OCI-LY1 (cell line): ENCODE measurements at regions not wholly inside any gene's neighbourhood (a gene's known extent, or its start where the extent isn't known, plus 50 kb on each side); places are given as distances from the start of the nearest gene placed in this dataset.

Experiments
- CTCF ChIP-seq: fragments of 200-600 bp; sonication (generic), shearing (Covaris generic); IDR thresholded peaks from 2 replicates; pipeline ENCODE4 v1.5.1; 2017; ENCODE audit warnings: mild to moderate bottlenecking, antibody characterized with exemption, low read length, moderate library complexity, mixed read lengths
- EZH2 ChIP-seq: fragments of 200-600 bp; sonication (generic), shearing (Covaris generic); IDR thresholded peaks from 2 replicates; pipeline ENCODE4 v1.8.0; 2017; ENCODE audit warnings: borderline replicate concordance, mixed run types, mild to moderate bottlenecking, antibody characterized with exemption, low read length, moderate library complexity, mixed read lengths

- TF ChIP-seq CTCF (no peak), EZH2 (no peak)
Measured at GRCh38 chr9:115193777-115194176, 75.8 kb upstream of the TNC start.
